GM12878 (cell line): ENCODE measurements at regions not wholly inside any gene's neighbourhood (a gene's known extent, or its start where the extent isn't known, plus 50 kb on each side); places are given as distances from the start of the nearest gene placed in this dataset.

ENCODE experiments used
- BCL3 ChIP-seq: IDR thresholded peaks from 2 replicates; pipeline ENCODE4 v1.6.1; 2011; ENCODE audit warnings: borderline replicate concordance, low read depth, mild to moderate bottlenecking, moderate library complexity, low read length; ENCODE audit not compliant: insufficient read depth, poor library complexity, severe bottlenecking
- CREM ChIP-seq: IDR thresholded peaks from 2 replicates; pipeline ENCODE4 v1.6.1; 2014; ENCODE audit warnings: antibody characterized with exemption, low read depth
- EP300 ChIP-seq, 2 experiments: fragments of 150-350 bp in 1 of 2; IDR thresholded peaks; 2 replicates each; pipeline ENCODE4 v1.6.1; 2011 to 2012; ENCODE audit warnings: low read depth in 2 of 2, low read length in 2 of 2, borderline replicate concordance in 1 of 2, improper control_type of control experiment in 1 of 2, inconsistent platforms in 1 of 2; ENCODE audit not compliant: control insufficient read depth in 1 of 2
- FOXM1 ChIP-seq: IDR thresholded peaks from 2 replicates; pipeline ENCODE4 v1.6.1; 2012; ENCODE audit warnings: low read depth, mild to moderate bottlenecking, inconsistent platforms, low read length, moderate library complexity
- HSF1 ChIP-seq: fragments of 150-350 bp; IDR thresholded peaks from 2 replicates; pipeline ENCODE4 v1.6.1; 2014; ENCODE audit warnings: mild to moderate bottlenecking, low read depth, low read length
- MTA3 ChIP-seq: IDR thresholded peaks from 2 replicates; pipeline ENCODE4 v1.6.1; 2012; ENCODE audit warnings: low read length, inconsistent platforms, borderline replicate concordance
- NBN ChIP-seq: fragments of 450-650 bp; IDR thresholded peaks from 2 replicates; pipeline ENCODE4 v1.6.1; 2016
- NFXL1 ChIP-seq: fragments of 450-650 bp; IDR thresholded peaks from 2 replicates; pipeline ENCODE4 v1.6.1; 2017; ENCODE audit warnings: antibody characterized with exemption, mild to moderate bottlenecking, borderline replicate concordance
- NR2F1 ChIP-seq: fragments of 450-650 bp; conservative IDR thresholded peaks from 2 replicates; pipeline ENCODE4 v1.6.1; 2017; ENCODE audit warnings: mild to moderate bottlenecking
- PML ChIP-seq: IDR thresholded peaks from 2 replicates; pipeline ENCODE4 v1.6.1; 2012; ENCODE audit warnings: low read length, inconsistent platforms
- POLR2A ChIP-seq: IDR thresholded peaks from 2 replicates; pipeline ENCODE4 v1.6.1; 2011; ENCODE audit warnings: low read depth, mild to moderate bottlenecking, low read length
- SMARCA5 ChIP-seq: fragments of 450-650 bp; IDR thresholded peaks from 2 replicates; pipeline ENCODE4 v1.6.1; 2017; ENCODE audit warnings: mild to moderate bottlenecking
- TCF12 ChIP-seq: IDR thresholded peaks from 2 replicates; pipeline ENCODE4 v1.6.1; 2011; ENCODE audit warnings: low read depth, mild to moderate bottlenecking, low read length
- USF2 ChIP-seq: IDR thresholded peaks from 2 replicates; pipeline ENCODE4 v1.6.1; 2011; ENCODE audit warnings: low read depth, low read length, improper control_type of control experiment, borderline replicate concordance
- YBX1 ChIP-seq: fragments of 450-650 bp; IDR thresholded peaks from 2 replicates; pipeline ENCODE4 v1.6.1; 2016; ENCODE audit warnings: antibody characterized with exemption
- ZBED1 ChIP-seq: IDR thresholded peaks from 2 replicates; pipeline ENCODE4 v1.6.1; 2016; ENCODE audit warnings: borderline replicate concordance
- ZBTB40 ChIP-seq: fragments of 450-650 bp; IDR thresholded peaks from 2 replicates; pipeline ENCODE4 v1.6.1; 2016; ENCODE audit warnings: mild to moderate bottlenecking, moderate library complexity, borderline replicate concordance
- ZNF622 ChIP-seq: fragments of 450-650 bp; IDR thresholded peaks from 2 replicates; pipeline ENCODE4 v1.6.1; 2017; ENCODE audit warnings: mild to moderate bottlenecking, inconsistent platforms
- TF ChIP-seq, protein P1 (sequence below): IDR thresholded peaks from 2 replicates; pipeline ENCODE4 v1.6.1; 2012; ENCODE audit warnings: low read depth, low read length, improper control_type of control experiment
- TF ChIP-seq, protein P2 (sequence below): IDR thresholded peaks from 2 replicates; pipeline ENCODE4 v1.6.1; 2011; ENCODE audit warnings: mild to moderate bottlenecking, low read depth, low read length, moderate library complexity; ENCODE audit not compliant: insufficient replicate concordance
- TF ChIP-seq, protein P3 (sequence below), 3 experiments: IDR thresholded peaks in 2 of 3; conservative IDR thresholded peaks in 1 of 3; 2 replicates each; pipeline ENCODE4 v1.5.1; 2011; ENCODE audit warnings: low read depth in 3 of 3, low read length in 3 of 3, mild to moderate bottlenecking in 3 of 3, control low read depth in 2 of 3, moderate library complexity in 2 of 3, inconsistent platforms in 1 of 3, mixed read lengths in 1 of 3; ENCODE audit not compliant: control insufficient read depth in 2 of 3, insufficient read depth in 1 of 3; ENCODE audit errors: extremely low read depth in 1 of 3

DNA sequence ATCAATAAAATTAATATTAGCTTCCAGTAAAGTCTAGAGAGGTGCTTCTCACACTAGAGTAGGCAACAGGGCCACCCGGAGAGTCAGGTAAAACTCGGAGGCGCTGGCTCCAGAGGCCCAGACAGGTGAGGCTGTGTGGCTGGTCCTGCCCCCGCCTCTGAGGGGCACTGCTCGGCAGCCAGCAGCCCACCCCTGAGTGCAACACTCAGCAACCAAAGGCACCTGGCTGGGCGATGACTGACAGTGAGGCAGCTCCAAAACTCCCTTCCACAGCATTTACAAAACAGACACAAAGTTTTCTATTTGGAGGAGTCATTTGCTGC, 138.8 kb upstream of the ID2 start (continued):
- TF ChIP-seq, protein P1, sequence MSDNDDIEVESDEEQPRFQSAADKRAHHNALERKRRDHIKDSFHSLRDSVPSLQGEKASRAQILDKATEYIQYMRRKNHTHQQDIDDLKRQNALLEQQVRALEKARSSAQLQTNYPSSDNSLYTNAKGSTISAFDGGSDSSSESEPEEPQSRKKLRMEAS: no peak
- TF ChIP-seq, protein P2, sequence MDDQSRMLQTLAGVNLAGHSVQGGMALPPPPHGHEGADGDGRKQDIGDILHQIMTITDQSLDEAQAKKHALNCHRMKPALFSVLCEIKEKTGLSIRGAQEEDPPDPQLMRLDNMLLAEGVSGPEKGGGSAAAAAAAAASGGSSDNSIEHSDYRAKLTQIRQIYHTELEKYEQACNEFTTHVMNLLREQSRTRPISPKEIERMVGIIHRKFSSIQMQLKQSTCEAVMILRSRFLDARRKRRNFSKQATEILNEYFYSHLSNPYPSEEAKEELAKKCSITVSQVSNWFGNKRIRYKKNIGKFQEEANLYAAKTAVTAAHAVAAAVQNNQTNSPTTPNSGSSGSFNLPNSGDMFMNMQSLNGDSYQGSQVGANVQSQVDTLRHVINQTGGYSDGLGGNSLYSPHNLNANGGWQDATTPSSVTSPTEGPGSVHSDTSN: peak; percentile 82
- TF ChIP-seq MTA3 (no peak), NFXL1 (no peak), ZNF622 (no peak), POLR2A (no peak), TCF12 (peak; percentile 73; the same call in 1 of the 2 replicates), ZBED1 (no peak), EP300 (IDR thresholded peaks at IDR 0.05; ENCODE audit: borderline replicate concordance in 1 of 2, control insufficient read depth in 1 of 2, low read depth in 2 of 2, low read length in 2 of 2) (no peak), CREM (no peak), USF2 (no peak), BCL3 (no peak), YBX1 (no peak), NR2F1 (no peak), SMARCA5 (peak; percentile 78; the same call in 1 of the 2 replicates), HSF1 (no peak), NBN (no peak), FOXM1 (no peak), ZBTB40 (peak; percentile 30; the same call in 1 of the 2 replicates), PML (no peak)
- TF ChIP-seq, protein P3, sequence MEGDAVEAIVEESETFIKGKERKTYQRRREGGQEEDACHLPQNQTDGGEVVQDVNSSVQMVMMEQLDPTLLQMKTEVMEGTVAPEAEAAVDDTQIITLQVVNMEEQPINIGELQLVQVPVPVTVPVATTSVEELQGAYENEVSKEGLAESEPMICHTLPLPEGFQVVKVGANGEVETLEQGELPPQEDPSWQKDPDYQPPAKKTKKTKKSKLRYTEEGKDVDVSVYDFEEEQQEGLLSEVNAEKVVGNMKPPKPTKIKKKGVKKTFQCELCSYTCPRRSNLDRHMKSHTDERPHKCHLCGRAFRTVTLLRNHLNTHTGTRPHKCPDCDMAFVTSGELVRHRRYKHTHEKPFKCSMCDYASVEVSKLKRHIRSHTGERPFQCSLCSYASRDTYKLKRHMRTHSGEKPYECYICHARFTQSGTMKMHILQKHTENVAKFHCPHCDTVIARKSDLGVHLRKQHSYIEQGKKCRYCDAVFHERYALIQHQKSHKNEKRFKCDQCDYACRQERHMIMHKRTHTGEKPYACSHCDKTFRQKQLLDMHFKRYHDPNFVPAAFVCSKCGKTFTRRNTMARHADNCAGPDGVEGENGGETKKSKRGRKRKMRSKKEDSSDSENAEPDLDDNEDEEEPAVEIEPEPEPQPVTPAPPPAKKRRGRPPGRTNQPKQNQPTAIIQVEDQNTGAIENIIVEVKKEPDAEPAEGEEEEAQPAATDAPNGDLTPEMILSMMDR (IDR thresholded peaks at IDR 0.05 in 2 of 3, conservative IDR thresholded peaks at IDR 0.05 in 1 of 3; ENCODE audit: control insufficient read depth in 2 of 3, extremely low read depth in 1 of 3, insufficient read depth in 1 of 3, low read depth in 3 of 3, low read length in 3 of 3): no peak
